ENCODE measurements at regions not wholly inside any gene's neighbourhood (a gene's known extent, or its start where the extent isn't known, plus 50 kb on each side); places are given as distances from the start of the nearest gene placed in this dataset.
"Not testable (repeated sequence)": the region's sequence is repeated elsewhere in the genome, so short reads cannot be mapped to it uniquely, and the experiment has no call there.

GRCh38 chr11:42772886-42773285 is 538.9 kb upstream of the API5 start:
- DNase-seq (ENCODE audit: low read depth): no peak

GRCh38 chr11:42773729-42774128 is 538.1 kb upstream of the API5 start:
- no peak for DNase-seq (ENCODE audit: low read depth)

- DNase-seq (ENCODE audit: low read depth): no peak
These were observed 537.2 kb upstream of the API5 start for GRCh38 chr11:42774567-42774966.

GRCh38 chr11:42777776-42778175 is 534.0 kb upstream of the API5 start:
- no peak for DNase-seq (ENCODE audit: low read depth)

- DNase-seq (ENCODE audit: low read depth): no peak
These were observed 533.6 kb upstream of the API5 start for GRCh38 chr11:42778193-42778592.

- DNase-seq (ENCODE audit: low read depth): no peak
These were observed 532.2 kb upstream of the API5 start for GRCh38 chr11:42779555-42779954.

GRCh38 chr11:42786981-42787380 is 524.8 kb upstream of the API5 start:
- no peak for DNase-seq (ENCODE audit: low read depth)

GRCh38 chr11:42795483-42795882 is 516.3 kb upstream of the API5 start:
- DNase-seq (ENCODE audit: low read depth): not testable (repeated sequence)

- DNase-seq (ENCODE audit: low read depth): no peak
These were observed 511.8 kb upstream of the API5 start for GRCh38 chr11:42800041-42800440.

- DNase-seq (ENCODE audit: low read depth): no peak
These were observed 509.4 kb upstream of the API5 start for GRCh38 chr11:42802201-42802899.

- no peak for DNase-seq (ENCODE audit: low read depth)
These were observed 505.6 kb upstream of the API5 start for GRCh38 chr11:42806191-42806590.

GRCh38 chr11:42812361-42812760 is 499.4 kb upstream of the API5 start:
- no peak for DNase-seq (ENCODE audit: low read depth)

- no peak for DNase-seq (ENCODE audit: low read depth)
These were observed 498.8 kb upstream of the API5 start for GRCh38 chr11:42812960-42813359.

- no peak for DNase-seq (ENCODE audit: low read depth)
These were observed 495.3 kb upstream of the API5 start for GRCh38 chr11:42816471-42816870.

- no peak for DNase-seq (ENCODE audit: low read depth)
These were observed 492.7 kb upstream of the API5 start for GRCh38 chr11:42819126-42819525.

GRCh38 chr11:42822188-42822587 is 489.6 kb upstream of the API5 start:
- DNase-seq (ENCODE audit: low read depth): not testable (repeated sequence)

GRCh38 chr11:42823546-42823945 is 488.2 kb upstream of the API5 start:
- DNase-seq (ENCODE audit: low read depth): no peak

GRCh38 chr11:42824067-42824466 is 487.7 kb upstream of the API5 start:
- no peak for DNase-seq (ENCODE audit: low read depth)

- DNase-seq (ENCODE audit: low read depth): no peak
These were observed 486.2 kb upstream of the API5 start for GRCh38 chr11:42825598-42825997.

- no peak for DNase-seq (ENCODE audit: low read depth)
These were observed 484.0 kb upstream of the API5 start for GRCh38 chr11:42827845-42828244.

- no peak for DNase-seq (ENCODE audit: low read depth)
These were observed 473.8 kb upstream of the API5 start for GRCh38 chr11:42837994-42838393.

GRCh38 chr11:42840176-42840829 is 471.5 kb upstream of the API5 start:
- DNase-seq (ENCODE audit: low read depth): no peak

- no peak for DNase-seq (ENCODE audit: low read depth)
These were observed 470.9 kb upstream of the API5 start for GRCh38 chr11:42840860-42841259.

- DNase-seq (ENCODE audit: low read depth): no peak
These were observed 470.2 kb upstream of the API5 start for GRCh38 chr11:42841556-42841955.

Data from CMK (cell line).